Keratinocyte (primary cell): ENCODE measurements at regions not wholly inside any gene's neighbourhood (a gene's known extent, or its start where the extent isn't known, plus 50 kb on each side); places are given as distances from the start of the nearest gene placed in this dataset.

Source experiments
- EZH2 ChIP-seq: IDR thresholded peaks from one replicate; pipeline ENCODE4 v1.6.1; 2012; ENCODE audit warnings: inconsistent platforms, mild to moderate bottlenecking, low read length, moderate library complexity
- TF ChIP-seq, protein P1 (sequence below), 3 experiments: IDR thresholded peaks in 1 of 3; conservative IDR thresholded peaks in 1 of 3; optimal IDR thresholded peaks in 1 of 3; 2 replicates in 2 of 3; 3 replicates in 1 of 3; pipeline versions ENCODE3 to v1.5.1; 2011; ENCODE audit warnings: low read length in 3 of 3, mild to moderate bottlenecking in 3 of 3, moderate library complexity in 2 of 3, control low read depth in 1 of 3, inconsistent platforms in 1 of 3; ENCODE audit not compliant: insufficient read depth in 2 of 3; ENCODE audit errors: extremely low read depth in 1 of 3

DNA sequence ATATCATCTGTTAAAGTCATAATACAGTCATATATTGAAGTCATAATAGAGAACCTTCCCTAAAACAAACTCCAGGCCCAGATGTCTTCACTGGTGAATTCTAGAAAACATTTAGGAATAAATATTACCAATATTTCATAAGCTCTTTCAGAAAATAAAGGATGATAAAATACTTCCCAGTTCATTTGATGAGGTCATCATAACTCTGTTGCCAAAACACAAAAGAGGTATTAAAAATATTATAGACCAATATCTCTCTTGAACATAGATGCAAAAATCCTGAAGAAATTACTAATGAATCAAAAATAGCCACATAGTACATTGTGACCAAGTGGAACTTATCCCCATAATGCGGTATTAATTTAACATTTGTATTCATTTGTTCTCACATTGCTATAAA lies 132.4 kb upstream of the ZP4 start:
- TF ChIP-seq, protein P1, sequence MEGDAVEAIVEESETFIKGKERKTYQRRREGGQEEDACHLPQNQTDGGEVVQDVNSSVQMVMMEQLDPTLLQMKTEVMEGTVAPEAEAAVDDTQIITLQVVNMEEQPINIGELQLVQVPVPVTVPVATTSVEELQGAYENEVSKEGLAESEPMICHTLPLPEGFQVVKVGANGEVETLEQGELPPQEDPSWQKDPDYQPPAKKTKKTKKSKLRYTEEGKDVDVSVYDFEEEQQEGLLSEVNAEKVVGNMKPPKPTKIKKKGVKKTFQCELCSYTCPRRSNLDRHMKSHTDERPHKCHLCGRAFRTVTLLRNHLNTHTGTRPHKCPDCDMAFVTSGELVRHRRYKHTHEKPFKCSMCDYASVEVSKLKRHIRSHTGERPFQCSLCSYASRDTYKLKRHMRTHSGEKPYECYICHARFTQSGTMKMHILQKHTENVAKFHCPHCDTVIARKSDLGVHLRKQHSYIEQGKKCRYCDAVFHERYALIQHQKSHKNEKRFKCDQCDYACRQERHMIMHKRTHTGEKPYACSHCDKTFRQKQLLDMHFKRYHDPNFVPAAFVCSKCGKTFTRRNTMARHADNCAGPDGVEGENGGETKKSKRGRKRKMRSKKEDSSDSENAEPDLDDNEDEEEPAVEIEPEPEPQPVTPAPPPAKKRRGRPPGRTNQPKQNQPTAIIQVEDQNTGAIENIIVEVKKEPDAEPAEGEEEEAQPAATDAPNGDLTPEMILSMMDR (optimal IDR thresholded peaks at IDR 0.05 in 1 of 3, IDR thresholded peaks at IDR 0.05 in 1 of 3, conservative IDR thresholded peaks at IDR 0.05 in 1 of 3; ENCODE audit: extremely low read depth in 1 of 3, insufficient read depth in 2 of 3, low read length in 3 of 3), result no peak
- no peak for TF ChIP-seq EZH2
